ENCODE measurements at regions not wholly inside any gene's neighbourhood (a gene's known extent, or its start where the extent isn't known, plus 50 kb on each side); places are given as distances from the start of the nearest gene placed in this dataset.

GRCh38 chr12:3357950-3358525 lies 133.0 kb upstream of the PRMT8 start:
- TF ChIP-seq POLR2AphosphoS5 (IDR thresholded peaks at IDR 0.05; ENCODE audit: low read depth) (no peak), CTCF (IDR thresholded peaks at IDR 0.05; ENCODE audit: insufficient read depth, low read length) (no peak), SPI1 (IDR thresholded peaks at IDR 0.05; ENCODE audit: borderline replicate concordance, low read depth) (no peak), GABPA (IDR thresholded peaks at IDR 0.05; ENCODE audit: low read depth) (no peak)

Data from HL-60 (cell line).